ENCODE measurements at regions not wholly inside any gene's neighbourhood (a gene's known extent, or its start where the extent isn't known, plus 50 kb on each side); places are given as distances from the start of the nearest gene placed in this dataset.

DNA sequence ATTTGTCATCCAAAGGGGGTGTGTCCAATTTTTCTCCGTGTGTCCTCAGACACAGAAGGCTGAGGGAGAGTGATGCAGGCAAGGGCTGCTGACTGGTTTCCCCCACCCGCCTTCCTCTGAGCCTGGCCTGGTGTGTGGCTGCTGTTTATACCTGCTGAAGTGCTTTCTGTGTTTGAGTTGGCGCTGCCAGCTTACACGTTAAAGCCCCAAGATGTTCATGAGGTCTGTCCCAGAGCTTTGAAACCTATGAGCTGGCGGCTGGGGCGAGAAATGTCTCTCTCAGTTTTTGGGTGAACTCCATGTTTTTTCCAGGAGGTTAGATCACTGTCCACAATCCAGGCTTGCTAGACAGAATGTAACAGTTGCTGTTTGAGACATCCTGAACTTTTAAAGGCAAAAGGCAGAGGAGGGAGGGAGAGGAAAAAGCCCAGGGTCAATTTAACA, 69.0 kb upstream of the CCN2 start:
- BruUV-seq (replicated peaks) = no TSS peak
- H3K9me3 ChIP-seq (ENCODE audit: low read length) = no peaks in the 10 kb centered on the region
- no peaks in the 10 kb centered on the region for H3K79me2 ChIP-seq (ENCODE audit: insufficient read depth, low read length)
- ATAC-seq (no peak; the same call in 2 of the 3 replicates), FAIRE-seq (no peak), DNase-seq (ENCODE audit: low spot score) (no peak)
- ChIA-PET POLR2A (interaction anchor here (1.1 to 3.1 kb wide), 2 partner anchors 61 to 69 kb away, joined by 3 to 20 read pairs; partner anchors contain the start of gene CCN2), CTCF (ENCODE audit: low intra/inter-chr PET ratio, low total read pairs) (no interaction called here)
- H3K27ac ChIP-seq (ENCODE audit: extremely low read length, insufficient read depth, low read length) = peak overlapping the region; percentile 25
- no peaks in the 10 kb centered on the region for H3K27me3 ChIP-seq (ENCODE audit: control insufficient read depth in 1 of 2, insufficient read depth in 2 of 2, low read length in 2 of 2)
- in situ Hi-C loops (cut with HindIII; ENCODE audit: extremely low pct_ligation_motif_present, low pct_unique_long_range_greater_than_20kb) = loop anchor here (5.0 kb wide), 2 partner anchors 38 to 68 kb away; partner anchors contain the start of gene CCN2
- H3K9ac ChIP-seq (ENCODE audit: insufficient read depth, low read depth, low read length) = 0 out of 2 replicates have a peak overlapping the region, but pooled peaks have one; percentile 21
- H3K4me1 ChIP-seq (ENCODE audit: insufficient read depth, low read length) = peaks cover 44% of the 10 kb centered on the region
- H3K4me2 ChIP-seq (ENCODE audit: low read depth, low read length) = peak overlapping the region; percentile 40; the same call in 1 of the 2 replicates
- intact Hi-C loops (cut with micrococcal nuclease; ENCODE audit: unreplicated experiment) = loop anchor here (5.0 kb wide), 2 partner anchors 83 to 142 kb away; no protein-coding TSS in a partner anchor
- peak overlapping the region; percentile 74 for H2AFZ ChIP-seq (ENCODE audit: low read length)
- H3K36me3 ChIP-seq (replicated peaks in 1 of 2; ENCODE audit: control insufficient read depth in 1 of 2, insufficient read depth in 2 of 2, low read length in 2 of 2) = no peaks in the 10 kb centered on the region
- H4K20me1 ChIP-seq (ENCODE audit: insufficient read depth, low read length) = no peaks in the 10 kb centered on the region
- 75% methylated on average over 6 of the region's 6 CpGs for WGBS (ENCODE audit: low lambda C conversion rate)
- H3K4me3 ChIP-seq (replicated peaks in 1 of 3; ENCODE audit: insufficient read depth in 1 of 3, low read depth in 2 of 3, low read length in 3 of 3) = no peak overlapping the region
- TF ChIP-seq, protein P1, sequence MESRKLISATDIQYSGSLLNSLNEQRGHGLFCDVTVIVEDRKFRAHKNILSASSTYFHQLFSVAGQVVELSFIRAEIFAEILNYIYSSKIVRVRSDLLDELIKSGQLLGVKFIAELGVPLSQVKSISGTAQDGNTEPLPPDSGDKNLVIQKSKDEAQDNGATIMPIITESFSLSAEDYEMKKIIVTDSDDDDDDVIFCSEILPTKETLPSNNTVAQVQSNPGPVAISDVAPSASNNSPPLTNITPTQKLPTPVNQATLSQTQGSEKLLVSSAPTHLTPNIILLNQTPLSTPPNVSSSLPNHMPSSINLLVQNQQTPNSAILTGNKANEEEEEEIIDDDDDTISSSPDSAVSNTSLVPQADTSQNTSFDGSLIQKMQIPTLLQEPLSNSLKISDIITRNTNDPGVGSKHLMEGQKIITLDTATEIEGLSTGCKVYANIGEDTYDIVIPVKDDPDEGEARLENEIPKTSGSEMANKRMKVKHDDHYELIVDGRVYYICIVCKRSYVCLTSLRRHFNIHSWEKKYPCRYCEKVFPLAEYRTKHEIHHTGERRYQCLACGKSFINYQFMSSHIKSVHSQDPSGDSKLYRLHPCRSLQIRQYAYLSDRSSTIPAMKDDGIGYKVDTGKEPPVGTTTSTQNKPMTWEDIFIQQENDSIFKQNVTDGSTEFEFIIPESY (CRISPR knock-in tag; IDR thresholded peaks at IDR 0.05) = no peak
- TF ChIP-seq, protein P2, sequence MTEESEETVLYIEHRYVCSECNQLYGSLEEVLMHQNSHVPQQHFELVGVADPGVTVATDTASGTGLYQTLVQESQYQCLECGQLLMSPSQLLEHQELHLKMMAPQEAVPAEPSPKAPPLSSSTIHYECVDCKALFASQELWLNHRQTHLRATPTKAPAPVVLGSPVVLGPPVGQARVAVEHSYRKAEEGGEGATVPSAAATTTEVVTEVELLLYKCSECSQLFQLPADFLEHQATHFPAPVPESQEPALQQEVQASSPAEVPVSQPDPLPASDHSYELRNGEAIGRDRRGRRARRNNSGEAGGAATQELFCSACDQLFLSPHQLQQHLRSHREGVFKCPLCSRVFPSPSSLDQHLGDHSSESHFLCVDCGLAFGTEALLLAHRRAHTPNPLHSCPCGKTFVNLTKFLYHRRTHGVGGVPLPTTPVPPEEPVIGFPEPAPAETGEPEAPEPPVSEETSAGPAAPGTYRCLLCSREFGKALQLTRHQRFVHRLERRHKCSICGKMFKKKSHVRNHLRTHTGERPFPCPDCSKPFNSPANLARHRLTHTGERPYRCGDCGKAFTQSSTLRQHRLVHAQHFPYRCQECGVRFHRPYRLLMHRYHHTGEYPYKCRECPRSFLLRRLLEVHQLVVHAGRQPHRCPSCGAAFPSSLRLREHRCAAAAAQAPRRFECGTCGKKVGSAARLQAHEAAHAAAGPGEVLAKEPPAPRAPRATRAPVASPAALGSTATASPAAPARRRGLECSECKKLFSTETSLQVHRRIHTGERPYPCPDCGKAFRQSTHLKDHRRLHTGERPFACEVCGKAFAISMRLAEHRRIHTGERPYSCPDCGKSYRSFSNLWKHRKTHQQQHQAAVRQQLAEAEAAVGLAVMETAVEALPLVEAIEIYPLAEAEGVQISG (CRISPR knock-in tag; IDR thresholded peaks at IDR 0.05) = no peak
- TF ChIP-seq ZKSCAN1 (IDR thresholded peaks at IDR 0.05; ENCODE audit: low read length) (no peak), CCDC6 (CRISPR knock-in tag; IDR thresholded peaks at IDR 0.05) (0 out of 2 replicates have a peak, but pooled peaks have one; percentile 10), MEF2D (CRISPR knock-in tag; IDR thresholded peaks at IDR 0.05) (no peak), HOXA3 (CRISPR knock-in tag; IDR thresholded peaks at IDR 0.05) (no peak)
- TF ChIP-seq, protein P3, sequence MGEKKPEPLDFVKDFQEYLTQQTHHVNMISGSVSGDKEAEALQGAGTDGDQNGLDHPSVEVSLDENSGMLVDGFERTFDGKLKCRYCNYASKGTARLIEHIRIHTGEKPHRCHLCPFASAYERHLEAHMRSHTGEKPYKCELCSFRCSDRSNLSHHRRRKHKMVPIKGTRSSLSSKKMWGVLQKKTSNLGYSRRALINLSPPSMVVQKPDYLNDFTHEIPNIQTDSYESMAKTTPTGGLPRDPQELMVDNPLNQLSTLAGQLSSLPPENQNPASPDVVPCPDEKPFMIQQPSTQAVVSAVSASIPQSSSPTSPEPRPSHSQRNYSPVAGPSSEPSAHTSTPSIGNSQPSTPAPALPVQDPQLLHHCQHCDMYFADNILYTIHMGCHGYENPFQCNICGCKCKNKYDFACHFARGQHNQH (CRISPR knock-in tag; IDR thresholded peaks at IDR 0.05) = 0 out of 2 replicates have a peak, but pooled peaks have one; percentile 5
- TF ChIP-seq, protein P4, sequence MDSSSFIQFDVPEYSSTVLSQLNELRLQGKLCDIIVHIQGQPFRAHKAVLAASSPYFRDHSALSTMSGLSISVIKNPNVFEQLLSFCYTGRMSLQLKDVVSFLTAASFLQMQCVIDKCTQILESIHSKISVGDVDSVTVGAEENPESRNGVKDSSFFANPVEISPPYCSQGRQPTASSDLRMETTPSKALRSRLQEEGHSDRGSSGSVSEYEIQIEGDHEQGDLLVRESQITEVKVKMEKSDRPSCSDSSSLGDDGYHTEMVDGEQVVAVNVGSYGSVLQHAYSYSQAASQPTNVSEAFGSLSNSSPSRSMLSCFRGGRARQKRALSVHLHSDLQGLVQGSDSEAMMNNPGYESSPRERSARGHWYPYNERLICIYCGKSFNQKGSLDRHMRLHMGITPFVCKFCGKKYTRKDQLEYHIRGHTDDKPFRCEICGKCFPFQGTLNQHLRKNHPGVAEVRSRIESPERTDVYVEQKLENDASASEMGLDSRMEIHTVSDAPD (CRISPR knock-in tag; IDR thresholded peaks at IDR 0.05) = no peak
- TF ChIP-seq, protein P5, sequence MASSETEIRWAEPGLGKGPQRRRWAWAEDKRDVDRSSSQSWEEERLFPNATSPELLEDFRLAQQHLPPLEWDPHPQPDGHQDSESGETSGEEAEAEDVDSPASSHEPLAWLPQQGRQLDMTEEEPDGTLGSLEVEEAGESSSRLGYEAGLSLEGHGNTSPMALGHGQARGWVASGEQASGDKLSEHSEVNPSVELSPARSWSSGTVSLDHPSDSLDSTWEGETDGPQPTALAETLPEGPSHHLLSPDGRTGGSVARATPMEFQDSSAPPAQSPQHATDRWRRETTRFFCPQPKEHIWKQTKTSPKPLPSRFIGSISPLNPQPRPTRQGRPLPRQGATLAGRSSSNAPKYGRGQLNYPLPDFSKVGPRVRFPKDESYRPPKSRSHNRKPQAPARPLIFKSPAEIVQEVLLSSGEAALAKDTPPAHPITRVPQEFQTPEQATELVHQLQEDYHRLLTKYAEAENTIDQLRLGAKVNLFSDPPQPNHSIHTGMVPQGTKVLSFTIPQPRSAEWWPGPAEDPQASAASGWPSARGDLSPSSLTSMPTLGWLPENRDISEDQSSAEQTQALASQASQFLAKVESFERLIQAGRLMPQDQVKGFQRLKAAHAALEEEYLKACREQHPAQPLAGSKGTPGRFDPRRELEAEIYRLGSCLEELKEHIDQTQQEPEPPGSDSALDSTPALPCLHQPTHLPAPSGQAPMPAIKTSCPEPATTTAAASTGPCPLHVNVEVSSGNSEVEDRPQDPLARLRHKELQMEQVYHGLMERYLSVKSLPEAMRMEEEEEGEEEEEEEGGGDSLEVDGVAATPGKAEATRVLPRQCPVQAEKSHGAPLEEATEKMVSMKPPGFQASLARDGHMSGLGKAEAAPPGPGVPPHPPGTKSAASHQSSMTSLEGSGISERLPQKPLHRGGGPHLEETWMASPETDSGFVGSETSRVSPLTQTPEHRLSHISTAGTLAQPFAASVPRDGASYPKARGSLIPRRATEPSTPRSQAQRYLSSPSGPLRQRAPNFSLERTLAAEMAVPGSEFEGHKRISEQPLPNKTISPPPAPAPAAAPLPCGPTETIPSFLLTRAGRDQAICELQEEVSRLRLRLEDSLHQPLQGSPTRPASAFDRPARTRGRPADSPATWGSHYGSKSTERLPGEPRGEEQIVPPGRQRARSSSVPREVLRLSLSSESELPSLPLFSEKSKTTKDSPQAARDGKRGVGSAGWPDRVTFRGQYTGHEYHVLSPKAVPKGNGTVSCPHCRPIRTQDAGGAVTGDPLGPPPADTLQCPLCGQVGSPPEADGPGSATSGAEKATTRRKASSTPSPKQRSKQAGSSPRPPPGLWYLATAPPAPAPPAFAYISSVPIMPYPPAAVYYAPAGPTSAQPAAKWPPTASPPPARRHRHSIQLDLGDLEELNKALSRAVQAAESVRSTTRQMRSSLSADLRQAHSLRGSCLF (CRISPR knock-in tag; IDR thresholded peaks at IDR 0.05; ENCODE audit: borderline replicate concordance) = no peak
- TF ChIP-seq, protein P6, sequence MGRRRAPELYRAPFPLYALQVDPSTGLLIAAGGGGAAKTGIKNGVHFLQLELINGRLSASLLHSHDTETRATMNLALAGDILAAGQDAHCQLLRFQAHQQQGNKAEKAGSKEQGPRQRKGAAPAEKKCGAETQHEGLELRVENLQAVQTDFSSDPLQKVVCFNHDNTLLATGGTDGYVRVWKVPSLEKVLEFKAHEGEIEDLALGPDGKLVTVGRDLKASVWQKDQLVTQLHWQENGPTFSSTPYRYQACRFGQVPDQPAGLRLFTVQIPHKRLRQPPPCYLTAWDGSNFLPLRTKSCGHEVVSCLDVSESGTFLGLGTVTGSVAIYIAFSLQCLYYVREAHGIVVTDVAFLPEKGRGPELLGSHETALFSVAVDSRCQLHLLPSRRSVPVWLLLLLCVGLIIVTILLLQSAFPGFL (CRISPR knock-in tag; IDR thresholded peaks at IDR 0.05) = no peak

All from HepG2 (cell line).